ENCODE measurements at regions not wholly inside any gene's neighbourhood (a gene's known extent, or its start where the extent isn't known, plus 50 kb on each side); places are given as distances from the start of the nearest gene placed in this dataset.
"Not testable (repeated sequence)": the region's sequence is repeated elsewhere in the genome, so short reads cannot be mapped to it uniquely, and the experiment has no call there.

- no peak for DNase-seq
These were observed 132.9 kb upstream of the CRHR1 start for GRCh38 chr17:45651145-45651709.

GRCh38 chr17:45653616-45654015 lies 130.5 kb upstream of the CRHR1 start:
- DNase-seq: no peak

GRCh38 chr17:45656527-45657181 lies 127.5 kb upstream of the CRHR1 start:
- DNase-seq: no peak

- DNase-seq: no peak
These were observed 123.6 kb upstream of the CRHR1 start for GRCh38 chr17:45660474-45660873.

GRCh38 chr17:45662432-45662831 lies 121.7 kb upstream of the CRHR1 start:
- no peak for DNase-seq

GRCh38 chr17:45663772-45664171 lies 120.3 kb upstream of the CRHR1 start:
- no peak for DNase-seq

- no peak for DNase-seq
These were observed 119.2 kb upstream of the CRHR1 start for GRCh38 chr17:45664921-45665320.

GRCh38 chr17:45666046-45666600 lies 118.0 kb upstream of the CRHR1 start:
- DNase-seq: no peak

GRCh38 chr17:45666641-45667040 lies 117.5 kb upstream of the CRHR1 start:
- no peak for DNase-seq

GRCh38 chr17:45667591-45668171 lies 116.4 kb upstream of the CRHR1 start:
- DNase-seq: no peak

GRCh38 chr17:45668316-45668715 lies 115.8 kb upstream of the CRHR1 start:
- no peak for DNase-seq

GRCh38 chr17:45672301-45672700 lies 111.8 kb upstream of the CRHR1 start:
- no peak for DNase-seq

GRCh38 chr17:45672792-45673191 lies 111.3 kb upstream of the CRHR1 start:
- DNase-seq: no peak

GRCh38 chr17:45673759-45674158 lies 110.4 kb upstream of the CRHR1 start:
- DNase-seq: not testable (repeated sequence)

- no peak for DNase-seq
These were observed 109.1 kb upstream of the CRHR1 start for GRCh38 chr17:45675012-45675411.

GRCh38 chr17:45675892-45676291 lies 108.2 kb upstream of the CRHR1 start:
- no peak for DNase-seq

- DNase-seq: no peak
These were observed 107.4 kb upstream of the CRHR1 start for GRCh38 chr17:45676695-45677094.

GRCh38 chr17:45677770-45678169 lies 106.3 kb upstream of the CRHR1 start:
- no peak for DNase-seq

GRCh38 chr17:45679426-45679825 lies 104.7 kb upstream of the CRHR1 start:
- no peak for DNase-seq

- no peak for DNase-seq
These were observed 103.8 kb upstream of the CRHR1 start for GRCh38 chr17:45680360-45680759.

- DNase-seq: no peak
These were observed 102.4 kb upstream of the CRHR1 start for GRCh38 chr17:45681706-45682105.

- no peak for DNase-seq
These were observed 97.9 kb upstream of the CRHR1 start for GRCh38 chr17:45686250-45686649.

- no peak for DNase-seq
These were observed 96.5 kb upstream of the CRHR1 start for GRCh38 chr17:45687594-45687993.

- no peak for DNase-seq
These were observed 95.8 kb upstream of the CRHR1 start for GRCh38 chr17:45688353-45688752.

Measured in activated CD4-positive, CD25-positive, alpha-beta regulatory T cell treated with anti-CD3 and anti-CD28 coated beads, Interleukin-2, amount 50 U/mL, for 72 hours (primary cell).